GM18873 (cell line): ENCODE measurements at regions not wholly inside any gene's neighbourhood (a gene's known extent, or its start where the extent isn't known, plus 50 kb on each side); places are given as distances from the start of the nearest gene placed in this dataset.
"Not testable (repeated sequence)": the region's sequence is repeated elsewhere in the genome, so short reads cannot be mapped to it uniquely, and the experiment has no call there.

Experiments used
- ATAC-seq: cut with Tn5 transposase; IDR thresholded peaks from one replicate; pipeline ENCODE4 v1.9.1; 2021; ENCODE audit warnings: mild to moderate bottlenecking, moderate library complexity, moderate number of reproducible peaks; ENCODE audit not compliant: unreplicated experiment, low FRiP score

GRCh38 chr18:47380153-47380552, 128.7 kb upstream of the SKOR2 start:
- no peak for ATAC-seq

GRCh38 chr18:47373465-47373864, 122.0 kb upstream of the SKOR2 start:
- no peak for ATAC-seq

- no peak for ATAC-seq
These were observed 118.6 kb upstream of the SKOR2 start for GRCh38 chr18:47370052-47370451.

- not testable (repeated sequence) for ATAC-seq
These were observed 102.6 kb upstream of the SKOR2 start for GRCh38 chr18:47354061-47354460.

- no peak for ATAC-seq
These were observed 94.6 kb upstream of the SKOR2 start for GRCh38 chr18:47346016-47346415.

- no peak for ATAC-seq
These were observed 93.8 kb upstream of the SKOR2 start for GRCh38 chr18:47345291-47345690.

- ATAC-seq, result no peak
These were observed 91.8 kb upstream of the SKOR2 start for GRCh38 chr18:47343291-47343690.

- no peak for ATAC-seq
These were observed 91.1 kb upstream of the SKOR2 start for GRCh38 chr18:47342566-47342965.

GRCh38 chr18:47341678-47342077, 90.2 kb upstream of the SKOR2 start:
- no peak for ATAC-seq

- ATAC-seq, result no peak
These were observed 83.5 kb upstream of the SKOR2 start for GRCh38 chr18:47334966-47335365.

- no peak for ATAC-seq
These were observed 82.6 kb upstream of the SKOR2 start for GRCh38 chr18:47333926-47334635.

- ATAC-seq, result no peak
These were observed 80.2 kb upstream of the SKOR2 start for GRCh38 chr18:47331641-47332040.

- no peak for ATAC-seq
These were observed 79.6 kb upstream of the SKOR2 start for GRCh38 chr18:47331026-47331425.

- ATAC-seq, result no peak
These were observed 71.7 kb upstream of the SKOR2 start for GRCh38 chr18:47323158-47323557.

GRCh38 chr18:47321815-47322214, 70.4 kb upstream of the SKOR2 start:
- ATAC-seq, result no peak

GRCh38 chr18:47317824-47318508, 66.5 kb upstream of the SKOR2 start:
- no peak for ATAC-seq

- ATAC-seq, result no peak
These were observed 65.5 kb upstream of the SKOR2 start for GRCh38 chr18:47316924-47317323.

GRCh38 chr18:47313901-47314300, 62.4 kb upstream of the SKOR2 start:
- no peak for ATAC-seq

GRCh38 chr18:47311585-47311984, 60.1 kb upstream of the SKOR2 start:
- ATAC-seq, result no peak
